NCI-H82 (cell line): ENCODE measurements at regions not wholly inside any gene's neighbourhood (a gene's known extent, or its start where the extent isn't known, plus 50 kb on each side); places are given as distances from the start of the nearest gene placed in this dataset.
"Not testable (repeated sequence)": the region's sequence is repeated elsewhere in the genome, so short reads cannot be mapped to it uniquely, and the experiment has no call there.

ENCODE experiments used
- DNase-seq: peaks from one replicate; lab custom pipeline; 2025; lab: John Stamatoyannopoulos, UW

- no peak for DNase-seq
These were observed 279.7 kb upstream of the MSX2 start for GRCh38 chr5:174444479-174445188.

GRCh38 chr5:174446446-174446845 lies 277.9 kb upstream of the MSX2 start:
- no peak for DNase-seq

- DNase-seq: no peak
These were observed 277.4 kb upstream of the MSX2 start for GRCh38 chr5:174446988-174447387.

- no peak for DNase-seq
These were observed 276.3 kb upstream of the MSX2 start for GRCh38 chr5:174448041-174448440.

- DNase-seq: no peak
These were observed 275.7 kb upstream of the MSX2 start for GRCh38 chr5:174448662-174449061.

GRCh38 chr5:174453690-174454089 lies 270.7 kb upstream of the MSX2 start:
- DNase-seq: no peak

- DNase-seq: no peak
These were observed 269.9 kb upstream of the MSX2 start for GRCh38 chr5:174454464-174454863.

- DNase-seq: no peak
These were observed 269.5 kb upstream of the MSX2 start for GRCh38 chr5:174454890-174455289.

GRCh38 chr5:174455301-174455700 lies 269.1 kb upstream of the MSX2 start:
- DNase-seq: no peak

- DNase-seq: peak; percentile 78
These were observed 267.2 kb upstream of the MSX2 start for GRCh38 chr5:174457141-174457678.

GRCh38 chr5:174459071-174459702 lies 265.2 kb upstream of the MSX2 start:
- no peak for DNase-seq

- DNase-seq: no peak
These were observed 264.4 kb upstream of the MSX2 start for GRCh38 chr5:174459832-174460448.

- no peak for DNase-seq
These were observed 262.3 kb upstream of the MSX2 start for GRCh38 chr5:174462129-174462528.

GRCh38 chr5:174464504-174465165 lies 259.7 kb upstream of the MSX2 start:
- DNase-seq: no peak

- DNase-seq: not testable (repeated sequence)
These were observed 252.9 kb upstream of the MSX2 start for GRCh38 chr5:174471528-174471927.

GRCh38 chr5:174472956-174473355 lies 251.4 kb upstream of the MSX2 start:
- DNase-seq: no peak

GRCh38 chr5:174476001-174476400 lies 248.4 kb upstream of the MSX2 start:
- not testable (repeated sequence) for DNase-seq

- no peak for DNase-seq
These were observed 245.1 kb upstream of the MSX2 start for GRCh38 chr5:174479325-174479724.

GRCh38 chr5:174481737-174482136 lies 242.6 kb upstream of the MSX2 start:
- no peak for DNase-seq

GRCh38 chr5:174482607-174483024 lies 241.8 kb upstream of the MSX2 start:
- DNase-seq: no peak

- DNase-seq: no peak
These were observed 241.0 kb upstream of the MSX2 start for GRCh38 chr5:174483411-174483810.

GRCh38 chr5:174489215-174489614 lies 235.2 kb upstream of the MSX2 start:
- DNase-seq: no peak
